ENCODE measurements at regions not wholly inside any gene's neighbourhood (a gene's known extent, or its start where the extent isn't known, plus 50 kb on each side); places are given as distances from the start of the nearest gene placed in this dataset.

DNA sequence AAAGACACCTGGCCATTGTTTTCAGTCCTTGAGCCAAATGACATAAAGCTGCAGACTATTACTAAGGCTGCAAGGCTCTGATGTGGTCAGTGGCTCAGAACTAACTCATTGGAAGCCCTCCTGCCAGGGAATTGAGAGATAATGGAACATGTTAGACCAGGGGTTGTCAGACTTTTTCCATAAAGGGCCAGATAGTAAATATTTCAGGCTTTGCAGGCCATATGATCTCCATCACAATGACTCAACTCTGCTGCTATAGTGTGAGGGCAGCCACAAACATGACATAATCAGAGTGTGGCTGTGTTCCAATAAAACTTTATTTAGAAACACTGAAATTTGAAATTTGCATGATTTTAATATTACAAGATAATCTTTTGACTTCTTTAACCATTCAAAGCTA, 140.3 kb downstream of the TMEM30B start:
- H3K9ac ChIP-seq: no peak overlapping the region
- H3F3A ChIP-seq (ENCODE audit: insufficient read depth): peaks cover 23% of the 10 kb centered on the region
- H3K36me3 ChIP-seq (ENCODE audit: low read depth): no peaks in the 10 kb centered on the region
- no peaks in the 10 kb centered on the region for H4K20me1 ChIP-seq (ENCODE audit: insufficient read depth)
- H3K27ac ChIP-seq: no peak overlapping the region
- DNase-seq: peak; percentile 84
- no peak overlapping the region for H2AFZ ChIP-seq
- in situ Hi-C loops (cut with MboI): no loop called here
- no peaks in the 10 kb centered on the region for H3K79me2 ChIP-seq (ENCODE audit: insufficient read depth)
- H3K4me3 ChIP-seq: no peak overlapping the region
- no peak for TF ChIP-seq EZH2 (IDR thresholded peaks at IDR 0.05; ENCODE audit: insufficient read depth, poor library complexity, severe bottlenecking)
- no peak for TF ChIP-seq EZH2phosphoT487 (IDR thresholded peaks at IDR 0.05; ENCODE audit: insufficient read depth, low read depth)
- H3K4me2 ChIP-seq (ENCODE audit: unreplicated experiment): no peak overlapping the region
- H3K9me2 ChIP-seq (ENCODE audit: insufficient read depth): no peaks in the 10 kb centered on the region
- H3K4me1 ChIP-seq (ENCODE audit: insufficient read depth): peaks cover 15% of the 10 kb centered on the region
- H3K27me3 ChIP-seq (replicated peaks; ENCODE audit: insufficient read depth): no peaks in the 10 kb centered on the region
- H3K9me3 ChIP-seq (ENCODE audit: low read depth): no peaks in the 10 kb centered on the region

DNA sequence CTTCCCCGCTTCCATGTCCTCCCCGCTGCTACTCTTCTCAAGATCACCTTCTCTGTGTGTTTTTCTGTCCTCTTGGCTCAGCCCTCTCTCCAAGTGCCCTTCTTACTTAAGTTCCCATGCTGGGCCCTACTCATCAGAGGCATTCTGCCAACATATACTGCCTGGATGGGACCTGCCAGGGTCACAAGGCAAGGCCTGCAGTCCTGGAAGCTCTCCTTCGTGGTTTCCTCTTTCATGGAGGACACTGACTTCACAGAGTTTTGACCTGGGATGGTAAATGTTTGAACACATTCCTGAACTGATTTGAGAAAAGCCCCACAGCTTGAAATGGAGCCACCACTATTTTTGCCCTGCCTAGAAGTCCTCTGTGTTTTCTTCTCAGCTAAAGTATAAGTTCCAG, 140.9 kb downstream of the TMEM30B start:
- peak; percentile 15 for DNase-seq
- H3F3A ChIP-seq (ENCODE audit: insufficient read depth): peaks cover 18% of the 10 kb centered on the region
- no peak for TF ChIP-seq EZH2phosphoT487 (IDR thresholded peaks at IDR 0.05; ENCODE audit: insufficient read depth, low read depth)
- TF ChIP-seq EZH2 (IDR thresholded peaks at IDR 0.05; ENCODE audit: insufficient read depth, poor library complexity, severe bottlenecking): no peak
- no peaks in the 10 kb centered on the region for H3K9me2 ChIP-seq (ENCODE audit: insufficient read depth)
- H3K4me2 ChIP-seq (ENCODE audit: unreplicated experiment): no peak overlapping the region
- no peaks in the 10 kb centered on the region for H3K36me3 ChIP-seq (ENCODE audit: low read depth)
- in situ Hi-C loops (cut with MboI): no loop called here
- H3K4me1 ChIP-seq (ENCODE audit: insufficient read depth): peaks cover 11% of the 10 kb centered on the region
- H3K27me3 ChIP-seq (replicated peaks; ENCODE audit: insufficient read depth): no peaks in the 10 kb centered on the region
- H3K9ac ChIP-seq: no peak overlapping the region
- H3K27ac ChIP-seq: no peak overlapping the region
- no peaks in the 10 kb centered on the region for H3K9me3 ChIP-seq (ENCODE audit: low read depth)
- H2AFZ ChIP-seq: no peak overlapping the region
- 82 to 87% methylated on average over 3 of the region's 3 CpGs for WGBS, 2 experiments (ENCODE audit: low coverage in 1 of 2, low lambda C conversion rate in 2 of 2, missing lambda C conversion rate in 2 of 2)
- no peaks in the 10 kb centered on the region for H3K79me2 ChIP-seq (ENCODE audit: insufficient read depth)
- H4K20me1 ChIP-seq (ENCODE audit: insufficient read depth): no peaks in the 10 kb centered on the region
- H3K4me3 ChIP-seq: no peak overlapping the region

DNA sequence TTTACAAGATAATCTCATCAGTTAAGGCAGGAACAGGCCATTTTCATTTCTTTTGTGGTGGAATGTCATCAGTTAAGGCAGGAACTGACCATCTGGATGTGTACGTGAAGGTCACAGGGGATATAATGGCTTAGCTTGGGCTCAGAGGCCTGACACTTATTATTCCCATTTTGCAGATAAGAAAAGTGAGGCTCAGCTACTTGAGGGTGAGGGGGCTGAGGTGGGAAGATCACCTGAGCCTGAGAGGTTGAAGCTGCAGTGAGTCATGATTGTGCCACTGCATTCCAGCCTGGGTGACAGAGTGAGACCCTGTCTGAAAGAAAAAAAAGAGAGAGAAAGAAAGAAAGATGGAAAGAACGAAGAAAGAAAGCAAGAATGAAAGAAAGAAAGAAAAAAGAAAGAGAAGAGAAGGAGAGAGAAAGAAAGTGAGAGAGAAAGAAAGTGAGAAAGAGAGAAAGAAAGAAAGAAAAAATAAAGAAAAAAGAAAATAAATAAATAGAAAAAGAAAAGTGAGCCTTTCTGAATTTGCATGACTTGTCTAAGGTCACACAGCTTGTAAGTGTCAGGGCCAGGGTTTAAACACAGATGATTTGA, 142.0 kb downstream of the TMEM30B start:
- H3K9ac ChIP-seq: no peak overlapping the region
- H3K9me3 ChIP-seq (ENCODE audit: low read depth): no peaks in the 10 kb centered on the region
- H3K9me2 ChIP-seq (ENCODE audit: insufficient read depth): no peaks in the 10 kb centered on the region
- no peaks in the 10 kb centered on the region for H3K36me3 ChIP-seq (ENCODE audit: low read depth)
- no peak overlapping the region for H3K4me2 ChIP-seq (ENCODE audit: unreplicated experiment)
- DNase-seq: no peak
- H3K27ac ChIP-seq: no peak overlapping the region
- in situ Hi-C loops (cut with MboI): no loop called here
- no peaks in the 10 kb centered on the region for H3K79me2 ChIP-seq (ENCODE audit: insufficient read depth)
- peaks cover 5% of the 10 kb centered on the region; the same call in 1 of the 2 replicates for H3K4me1 ChIP-seq (ENCODE audit: insufficient read depth)
- no peaks in the 10 kb centered on the region for H3K27me3 ChIP-seq (replicated peaks; ENCODE audit: insufficient read depth)
- no peak overlapping the region for H3K4me3 ChIP-seq
- 0 out of 2 replicates have a peak, but pooled peaks cover 7% of the 10 kb centered on the region for H3F3A ChIP-seq (ENCODE audit: insufficient read depth)
- no peak overlapping the region for H2AFZ ChIP-seq
- H4K20me1 ChIP-seq (ENCODE audit: insufficient read depth): no peaks in the 10 kb centered on the region
- no peak for TF ChIP-seq EZH2phosphoT487 (IDR thresholded peaks at IDR 0.05; ENCODE audit: insufficient read depth, low read depth)
- TF ChIP-seq EZH2 (IDR thresholded peaks at IDR 0.05; ENCODE audit: insufficient read depth, poor library complexity, severe bottlenecking): no peak
- WGBS, 2 experiments (ENCODE audit: low coverage in 1 of 2, low lambda C conversion rate in 2 of 2, missing lambda C conversion rate in 2 of 2): 86 to 97% methylated on average over 2 of the region's 2 CpGs

DNA sequence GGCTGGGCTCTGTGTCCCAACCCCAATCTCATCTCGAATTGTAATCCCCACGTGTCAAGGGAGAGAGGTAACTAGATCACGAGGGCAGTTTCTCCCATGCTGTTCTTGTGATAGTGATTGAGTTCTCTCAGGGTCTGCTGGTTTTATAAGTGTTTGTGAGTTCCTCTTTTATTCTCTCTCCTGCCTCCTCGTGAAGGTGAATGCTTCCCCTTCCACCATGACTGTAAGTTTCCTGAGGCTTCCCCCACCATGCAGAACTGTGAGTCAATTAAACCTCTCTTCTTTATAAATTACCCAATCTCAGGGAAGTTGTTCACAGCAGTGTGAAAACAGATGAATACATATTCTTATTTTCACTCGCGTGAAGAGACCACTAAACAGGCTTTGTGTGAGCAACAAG, 148.2 kb downstream of the TMEM30B start:
- DNase-seq: no peak
- H3K4me3 ChIP-seq: no peak overlapping the region
- H3K4me2 ChIP-seq (ENCODE audit: unreplicated experiment): no peak overlapping the region
- H3K4me1 ChIP-seq (ENCODE audit: insufficient read depth): peaks cover 3% of the 10 kb centered on the region; the same call in 1 of the 2 replicates
- H3K9me3 ChIP-seq (ENCODE audit: low read depth): no peaks in the 10 kb centered on the region
- no peaks in the 10 kb centered on the region for H4K20me1 ChIP-seq (ENCODE audit: insufficient read depth)
- WGBS, 2 experiments (ENCODE audit: low coverage in 1 of 2, low lambda C conversion rate in 2 of 2, missing lambda C conversion rate in 2 of 2): 95% methylated on average over 6 of the region's 6 CpGs
- H3K36me3 ChIP-seq (ENCODE audit: low read depth): no peaks in the 10 kb centered on the region
- TF ChIP-seq EZH2phosphoT487 (IDR thresholded peaks at IDR 0.05; ENCODE audit: insufficient read depth, low read depth) (no peak), EZH2 (IDR thresholded peaks at IDR 0.05; ENCODE audit: insufficient read depth, poor library complexity, severe bottlenecking) (no peak)
- no peak overlapping the region for H3K9ac ChIP-seq
- no peak overlapping the region for H2AFZ ChIP-seq
- no peaks in the 10 kb centered on the region for H3F3A ChIP-seq (ENCODE audit: insufficient read depth)
- no peaks in the 10 kb centered on the region for H3K27me3 ChIP-seq (replicated peaks; ENCODE audit: insufficient read depth)
- H3K79me2 ChIP-seq (ENCODE audit: insufficient read depth): no peaks in the 10 kb centered on the region
- no peaks in the 10 kb centered on the region for H3K9me2 ChIP-seq (ENCODE audit: insufficient read depth)
- H3K27ac ChIP-seq: no peak overlapping the region
- in situ Hi-C loops (cut with MboI): no loop called here

DNA sequence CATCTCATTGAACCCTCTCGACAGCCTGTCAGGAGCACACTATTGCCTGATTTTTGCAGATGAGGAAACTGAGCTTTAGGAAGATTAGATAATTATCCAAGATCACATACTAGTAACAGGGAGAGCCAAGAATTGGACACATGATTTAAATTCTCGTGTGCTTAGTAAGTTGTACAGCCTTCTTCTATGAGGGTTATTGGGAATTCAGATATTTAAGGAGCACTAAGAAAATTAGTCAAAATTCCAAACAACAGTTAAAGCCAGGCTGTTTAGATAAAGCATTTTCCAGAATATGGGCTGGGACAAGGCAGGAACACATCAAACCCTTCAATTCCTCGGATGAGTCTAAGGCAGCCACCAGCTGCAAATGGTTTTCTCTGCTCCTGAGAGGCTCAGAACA, 148.8 kb downstream of the TMEM30B start:
- no peaks in the 10 kb centered on the region for H3F3A ChIP-seq (ENCODE audit: insufficient read depth)
- H3K27ac ChIP-seq: no peak overlapping the region
- no peak overlapping the region for H3K9ac ChIP-seq
- H3K9me3 ChIP-seq (ENCODE audit: low read depth): no peaks in the 10 kb centered on the region
- no peaks in the 10 kb centered on the region for H3K79me2 ChIP-seq (ENCODE audit: insufficient read depth)
- no peaks in the 10 kb centered on the region for H3K36me3 ChIP-seq (ENCODE audit: low read depth)
- no peak for DNase-seq
- no peaks in the 10 kb centered on the region for H3K9me2 ChIP-seq (ENCODE audit: insufficient read depth)
- no peak overlapping the region for H3K4me3 ChIP-seq
- H2AFZ ChIP-seq: no peak overlapping the region
- in situ Hi-C loops (cut with MboI): no loop called here
- H3K4me2 ChIP-seq (ENCODE audit: unreplicated experiment): no peak overlapping the region
- peaks cover 3% of the 10 kb centered on the region; the same call in 1 of the 2 replicates for H3K4me1 ChIP-seq (ENCODE audit: insufficient read depth)
- TF ChIP-seq EZH2 (IDR thresholded peaks at IDR 0.05; ENCODE audit: insufficient read depth, poor library complexity, severe bottlenecking) (no peak), EZH2phosphoT487 (IDR thresholded peaks at IDR 0.05; ENCODE audit: insufficient read depth, low read depth) (no peak)
- H4K20me1 ChIP-seq (ENCODE audit: insufficient read depth): no peaks in the 10 kb centered on the region
- no peaks in the 10 kb centered on the region for H3K27me3 ChIP-seq (replicated peaks; ENCODE audit: insufficient read depth)
- 64 to 70% methylated on average over 3 of the region's 3 CpGs for WGBS, 2 experiments (ENCODE audit: low coverage in 1 of 2, low lambda C conversion rate in 2 of 2, missing lambda C conversion rate in 2 of 2)

Measured in GM23248 (cell line).